GM23338 (cell line): ENCODE measurements at regions not wholly inside any gene's neighbourhood (a gene's known extent, or its start where the extent isn't known, plus 50 kb on each side); places are given as distances from the start of the nearest gene placed in this dataset.

Experiments
- ATAC-seq: fragments of 200-7000 bp; cut with Tn5 transposase; 3 replicates; pipeline ENCODE4 v1.9.1; 2020
- DNase-seq: peaks from one replicate; pipeline ENCODE4 v3.0.0-alpha.2; 2015; ENCODE audit warnings: low spot score
- H2AFZ ChIP-seq: fragments of 200-600 bp; sonication (generic); 2 replicates; pipeline ENCODE4 v1.8.0; 2016; ENCODE audit warnings: antibody characterized with exemption, mild to moderate bottlenecking, moderate library complexity
- H3F3A ChIP-seq: fragments of 200-600 bp; sonication (generic); replicated peaks from 2 replicates; pipeline ENCODE4 v1.8.0; 2017; ENCODE audit warnings: antibody characterized with exemption, mixed run types, low read depth
- H3K27ac ChIP-seq: fragments of 200-600 bp; sonication (generic); 2 replicates; pipeline ENCODE4 v1.6.1; 2016; ENCODE audit warnings: low read depth
- H3K27me3 ChIP-seq: fragments of 200-600 bp; sonication (generic); 2 replicates; pipeline ENCODE4 v1.8.0; 2016; ENCODE audit warnings: mild to moderate bottlenecking, mixed run types, moderate library complexity; ENCODE audit not compliant: insufficient read depth
- H3K36me3 ChIP-seq: fragments of 200-600 bp; sonication (generic); 2 replicates; pipeline ENCODE4 v1.8.0; 2016; ENCODE audit warnings: mild to moderate bottlenecking; ENCODE audit not compliant: insufficient read depth
- H3K4me1 ChIP-seq: fragments of 200-600 bp; sonication (generic); 2 replicates; pipeline ENCODE4 v1.8.0; 2016; ENCODE audit warnings: mild to moderate bottlenecking, moderate library complexity; ENCODE audit not compliant: insufficient read depth
- H3K4me2 ChIP-seq: fragments of 200-600 bp; sonication (generic); 2 replicates; pipeline ENCODE4 v1.7.1; 2017; ENCODE audit warnings: mixed run types
- H3K4me3 ChIP-seq: fragments of 200-600 bp; sonication (generic); 2 replicates; pipeline ENCODE4 v1.6.1; 2016; ENCODE audit warnings: mixed run types
- H3K79me2 ChIP-seq: fragments of 200-600 bp; sonication (generic); replicated peaks from 2 replicates; pipeline ENCODE4 v1.8.0; 2017; ENCODE audit warnings: mild to moderate bottlenecking; ENCODE audit not compliant: insufficient read depth
- H3K9me2 ChIP-seq: fragments of 200-600 bp; sonication (generic); 2 replicates; pipeline ENCODE4 v1.8.0; 2017; ENCODE audit not compliant: insufficient read depth
- H4K20me1 ChIP-seq: fragments of 200-600 bp; sonication (generic); replicated peaks from 2 replicates; pipeline ENCODE4 v1.8.0; 2017; ENCODE audit warnings: mild to moderate bottlenecking; ENCODE audit not compliant: insufficient read depth
- H3K27ac Mint-ChIP-seq: 2 replicates; pipeline ENCODE4 v1.8.0; 2020; ENCODE audit warnings: inconsistent platforms, mild to moderate bottlenecking, moderate library complexity, mixed read lengths
- H3K27me3 Mint-ChIP-seq: 3 replicates; pipeline ENCODE4 v1.8.0; 2022; ENCODE audit warnings: low read depth, mild to moderate bottlenecking, moderate library complexity, mixed read lengths, inconsistent platforms; ENCODE audit not compliant: insufficient read depth, poor library complexity
- H3K36me3 Mint-ChIP-seq: 3 replicates; pipeline ENCODE4 v1.8.0; 2021; ENCODE audit warnings: low read depth, mild to moderate bottlenecking, inconsistent platforms, moderate library complexity, mixed read lengths
- H3K4me1 Mint-ChIP-seq: 3 replicates; pipeline ENCODE4 v1.8.0; 2020; ENCODE audit warnings: mild to moderate bottlenecking, inconsistent platforms, mixed read lengths
- H3K4me3 Mint-ChIP-seq: 3 replicates; pipeline ENCODE4 v1.8.0; 2021; ENCODE audit warnings: moderate library complexity, mild to moderate bottlenecking, inconsistent platforms, mixed read lengths
- H3K9me3 Mint-ChIP-seq: 3 replicates; pipeline ENCODE4 v1.8.0; 2020; ENCODE audit warnings: moderate library complexity, mild to moderate bottlenecking, inconsistent platforms, mixed read lengths
- CREB1 ChIP-seq: fragments of 250-450 bp; sonication (Bioruptor Pico); IDR thresholded peaks from 2 replicates; pipeline ENCODE4 v1.5.0; 2020; ENCODE audit warnings: low read depth, mild to moderate bottlenecking, moderate library complexity
- ETS1 ChIP-seq: IDR thresholded peaks from 2 replicates; pipeline ENCODE4 v1.6.1; 2016; ENCODE audit warnings: antibody characterized with exemption
- EZH2 ChIP-seq: fragments of 200-600 bp; sonication (generic); IDR thresholded peaks from one replicate; pipeline ENCODE4 v1.8.0; 2017; ENCODE audit warnings: antibody characterized with exemption, mild to moderate bottlenecking, low read depth; ENCODE audit not compliant: unreplicated experiment
- EZH2phosphoT487 ChIP-seq: fragments of 200-600 bp; sonication (generic); IDR thresholded peaks from one replicate; pipeline ENCODE4 v1.8.1; 2018; ENCODE audit warnings: antibody characterized with exemption; ENCODE audit not compliant: unreplicated experiment
- JUNB ChIP-seq: IDR thresholded peaks from one replicate; pipeline ENCODE4 v1.6.1; 2016; ENCODE audit warnings: antibody characterized with exemption; ENCODE audit not compliant: unreplicated experiment
- NANOG ChIP-seq: IDR thresholded peaks from 2 replicates; pipeline ENCODE4 v1.6.1; 2016; ENCODE audit warnings: antibody characterized with exemption, borderline replicate concordance
- REST ChIP-seq: IDR thresholded peaks from one replicate; pipeline ENCODE4 v1.6.1; 2018; ENCODE audit warnings: antibody characterized with exemption; ENCODE audit not compliant: unreplicated experiment
- ZNF114 ChIP-seq: fragments of 250-450 bp; sonication (Bioruptor Pico); IDR thresholded peaks from 2 replicates; pipeline ENCODE4 v1.5.0; 2020; ENCODE audit warnings: mild to moderate bottlenecking, moderate library complexity
- ZNF331 ChIP-seq: fragments of 250-450 bp; sonication (Bioruptor Pico); IDR thresholded peaks from 2 replicates; pipeline ENCODE4 v1.5.0; 2020; ENCODE audit warnings: low read depth, mild to moderate bottlenecking, moderate library complexity
- ZNF462 ChIP-seq: fragments of 250-450 bp; sonication (Bioruptor Pico); IDR thresholded peaks from 2 replicates; pipeline ENCODE4 v1.5.0; 2020; ENCODE audit warnings: mild to moderate bottlenecking, moderate library complexity

GRCh38 chr3:139198186-139198585 is 145.6 kb upstream of the MRPS22 start:
- Mint-ChIP-seq H3K27me3 (peaks cover 7% of the 10 kb centered on the region), H3K4me1 (peaks cover 3% of the 10 kb centered on the region; the same call in 1 of the 3 replicates), H3K27ac (no peak overlapping the region), H3K4me3 (no peak overlapping the region), H3K36me3 (peaks cover 17% of the 10 kb centered on the region), H3K9me3 (peaks cover 41% of the 10 kb centered on the region)
- no peak for ATAC-seq
- no peak for TF ChIP-seq CREB1 (CRISPR knock-in tag)
- TF ChIP-seq JUNB = no peak
- no peak for TF ChIP-seq ETS1
- no peaks in the 10 kb centered on the region for H3K27me3 ChIP-seq
- no peak overlapping the region for H2AFZ ChIP-seq
- no peaks in the 10 kb centered on the region for H3K36me3 ChIP-seq
- no peaks in the 10 kb centered on the region for H3K4me1 ChIP-seq
- DNase-seq = no peak
- H4K20me1 ChIP-seq = no peaks in the 10 kb centered on the region
- no peak overlapping the region for H3K4me3 ChIP-seq
- H3F3A ChIP-seq = no peaks in the 10 kb centered on the region
- H3K79me2 ChIP-seq = no peaks in the 10 kb centered on the region
- no peak overlapping the region for H3K4me2 ChIP-seq
- H3K9me2 ChIP-seq = 0 out of 2 replicates have a peak, but pooled peaks cover 5% of the 10 kb centered on the region
- H3K27ac ChIP-seq = no peak overlapping the region

GRCh38 chr3:139198929-139199328 is 144.9 kb upstream of the MRPS22 start:
- peaks cover 7% of the 10 kb centered on the region for H3K27me3 Mint-ChIP-seq
- no peaks in the 10 kb centered on the region for H4K20me1 ChIP-seq
- H3K4me1 Mint-ChIP-seq = peaks cover 3% of the 10 kb centered on the region; the same call in 1 of the 3 replicates
- H3K4me1 ChIP-seq = no peaks in the 10 kb centered on the region
- no peaks in the 10 kb centered on the region for H3K79me2 ChIP-seq
- H3K4me3 Mint-ChIP-seq = no peak overlapping the region
- no peaks in the 10 kb centered on the region for H3F3A ChIP-seq
- H2AFZ ChIP-seq = no peak overlapping the region
- 0 out of 2 replicates have a peak, but pooled peaks cover 5% of the 10 kb centered on the region for H3K9me2 ChIP-seq
- peaks cover 17% of the 10 kb centered on the region for H3K36me3 Mint-ChIP-seq
- ATAC-seq (no peak), DNase-seq (no peak)
- H3K27ac Mint-ChIP-seq = no peak overlapping the region
- peaks cover 39% of the 10 kb centered on the region for H3K9me3 Mint-ChIP-seq
- H3K27ac ChIP-seq = no peak overlapping the region
- H3K4me2 ChIP-seq = no peak overlapping the region
- no peak overlapping the region for H3K4me3 ChIP-seq
- no peaks in the 10 kb centered on the region for H3K27me3 ChIP-seq
- no peaks in the 10 kb centered on the region for H3K36me3 ChIP-seq
- TF ChIP-seq ZNF114 (no peak), EZH2 (no peak), JUNB (no peak), REST (no peak), ZNF331 (CRISPR knock-in tag) (no peak), CREB1 (CRISPR knock-in tag) (no peak), ETS1 (no peak), EZH2phosphoT487 (no peak), ZNF462 (CRISPR knock-in tag) (no peak), NANOG (no peak)
